KMS-11 (cell line): ENCODE measurements at regions not wholly inside any gene's neighbourhood (a gene's known extent, or its start where the extent isn't known, plus 50 kb on each side); places are given as distances from the start of the nearest gene placed in this dataset.

Source experiments
- H2AFZ ChIP-seq: fragments of 200-600 bp; sonication (generic); 2 replicates; pipeline ENCODE4 v1.6.1; 2016; ENCODE audit warnings: antibody characterized with exemption, mixed run types, low read depth
- H3K27ac ChIP-seq: fragments of 200-600 bp; sonication (generic); 2 replicates; pipeline ENCODE4 v1.6.1; 2016; ENCODE audit warnings: mild to moderate bottlenecking, mixed run types
- H3K27me3 ChIP-seq: fragments of 200-600 bp; sonication (generic); 2 replicates; pipeline ENCODE4 v1.6.1; 2017; ENCODE audit warnings: mild to moderate bottlenecking, low read depth, mixed run types, moderate library complexity; ENCODE audit not compliant: insufficient read depth
- H3K36me3 ChIP-seq: fragments of 200-600 bp; sonication (generic); 2 replicates; pipeline ENCODE4 v1.6.1; 2017; ENCODE audit warnings: mild to moderate bottlenecking, mixed run types; ENCODE audit not compliant: insufficient read depth
- H3K4me1 ChIP-seq: fragments of 200-600 bp; sonication (generic); 2 replicates; pipeline ENCODE4 v1.6.1; 2016; ENCODE audit warnings: mild to moderate bottlenecking, low read depth, mixed run types; ENCODE audit not compliant: poor library complexity, severe bottlenecking
- H3K4me2 ChIP-seq: fragments of 200-600 bp; sonication (generic); 2 replicates; pipeline ENCODE4 v1.7.0; 2016; ENCODE audit warnings: mild to moderate bottlenecking, mixed run types
- H3K4me3 ChIP-seq: fragments of 200-600 bp; sonication (generic); IDR thresholded peaks from 2 replicates; pipeline ENCODE4 v1.6.1; 2017; ENCODE audit warnings: low read depth, low read length, mixed read lengths; ENCODE audit not compliant: insufficient read depth
- H3K79me2 ChIP-seq: fragments of 200-600 bp; sonication (generic); 2 replicates; pipeline ENCODE4 v1.6.1; 2016; ENCODE audit warnings: low read depth, mixed run types; ENCODE audit not compliant: insufficient read depth
- H3K9ac ChIP-seq: fragments of 200-600 bp; sonication (generic); 2 replicates; pipeline ENCODE4 v1.6.1; 2016; ENCODE audit warnings: mild to moderate bottlenecking, mixed run types
- H4K20me1 ChIP-seq: fragments of 200-600 bp; sonication (generic); 2 replicates; pipeline ENCODE4 v1.6.1; 2016; ENCODE audit warnings: mild to moderate bottlenecking, mixed run types; ENCODE audit not compliant: insufficient read depth
- CTCF ChIP-seq: fragments of 200-600 bp; sonication (generic); conservative IDR thresholded peaks from 2 replicates; pipeline ENCODE4 v1.6.1; 2017; ENCODE audit warnings: low read depth, mild to moderate bottlenecking, antibody characterized with exemption, low read length, moderate library complexity, mixed read lengths

GRCh38 chr4:98711526-98711925 lies 53.1 kb upstream of the TSPAN5 start:
- Histone ChIP-seq H3K9ac (no peak overlapping the region), H3K79me2 (no peaks in the 10 kb centered on the region), H3K27me3 (no peaks in the 10 kb centered on the region), H3K4me1 (peaks cover 4% of the 10 kb centered on the region), H3K4me3 (no peak overlapping the region), H2AFZ (no peak overlapping the region), H3K36me3 (no peaks in the 10 kb centered on the region), H3K4me2 (no peak overlapping the region), H4K20me1 (no peaks in the 10 kb centered on the region), H3K27ac (no peak overlapping the region)
- no peak for TF ChIP-seq CTCF

- Histone ChIP-seq H4K20me1 (no peaks in the 10 kb centered on the region), H3K36me3 (no peaks in the 10 kb centered on the region), H3K9ac (no peak overlapping the region), H3K79me2 (no peaks in the 10 kb centered on the region), H3K4me3 (no peak overlapping the region), H3K27ac (no peak overlapping the region), H3K27me3 (no peaks in the 10 kb centered on the region), H3K4me2 (no peak overlapping the region), H3K4me1 (peaks cover 4% of the 10 kb centered on the region), H2AFZ (no peak overlapping the region)
- TF ChIP-seq CTCF: no peak
These were observed 52.4 kb upstream of the TSPAN5 start for GRCh38 chr4:98710831-98711230.
